HEK293 (cell line): ENCODE measurements at regions not wholly inside any gene's neighbourhood (a gene's known extent, or its start where the extent isn't known, plus 50 kb on each side); places are given as distances from the start of the nearest gene placed in this dataset.

ENCODE experiments used
- CTCF ChIA-PET: fragments of 350-600 bp; formaldehyde crosslinking; extraction: SDS; loops from one replicate; lab custom pipeline; 2021; ENCODE audit warnings: antibody characterized with exemption; lab: Yijun Ruan, JAX
- POLR2A ChIA-PET: fragments of 300-600 bp; formaldehyde crosslinking; extraction: SDS; loops from one replicate; lab custom pipeline; 2020; ENCODE audit warnings: antibody characterized with exemption, inconsistent platforms; lab: Yijun Ruan, JAX
- H3K27ac ChIP-seq: fragments of 200-500 bp; sonication (Bioruptor generic); 2 replicates; pipeline ENCODE4 v1.5.1; 2014; ENCODE audit warnings: low read depth, low read length, control low read depth, inconsistent platforms; ENCODE audit errors: extremely low read depth
- H3K36me3 ChIP-seq, 2 experiments: fragments of 200-500 bp in 1 of 2; sonication (Bioruptor generic) in 1 of 2; 1 replicate in 1 of 2; 2 replicates in 1 of 2; pipeline ENCODE4 v1.5.1; 2014 to 2017; ENCODE audit warnings: inconsistent platforms in 2 of 2, low read length in 2 of 2; ENCODE audit not compliant: control insufficient read depth in 2 of 2, insufficient read depth in 1 of 2
- H3K4me1 ChIP-seq: fragments of 200-500 bp; sonication (Bioruptor generic); 2 replicates; pipeline ENCODE4 v1.5.1; 2014; ENCODE audit warnings: mild to moderate bottlenecking, low read length, inconsistent platforms; ENCODE audit not compliant: control insufficient read depth, insufficient read depth
- H3K4me3 ChIP-seq: 2 replicates; pipeline ENCODE4 v1.5.1; 2011; ENCODE audit warnings: low read depth, mild to moderate bottlenecking, control low read depth, low read length, moderate library complexity
- H3K9me3 ChIP-seq: fragments of 200-500 bp; sonication (Bioruptor generic); 2 replicates; pipeline ENCODE4 v1.5.1; 2014; ENCODE audit warnings: low read depth, low read length, inconsistent platforms; ENCODE audit not compliant: control insufficient read depth, insufficient read depth
- HOXD13 ChIP-seq: sonication (generic); formaldehyde crosslinking; IDR thresholded peaks from 2 replicates; pipeline ENCODE4 v1.8.0; 2022; ENCODE audit warnings: missing genetic modification reagents, borderline replicate concordance
- MZF1 ChIP-seq: fragments of 450-650 bp; formaldehyde crosslinking; IDR thresholded peaks from 2 replicates; pipeline ENCODE4 v1.5.1; 2017; ENCODE audit warnings: missing biosample characterization, missing genetic modification characterization, borderline replicate concordance
- REPIN1 ChIP-seq: fragments of 450-650 bp; formaldehyde crosslinking; IDR thresholded peaks from 2 replicates; pipeline ENCODE4 v1.5.1; 2017; ENCODE audit warnings: missing biosample characterization, missing genetic modification characterization, low read depth
- SALL2 ChIP-seq: fragments of 450-650 bp; formaldehyde crosslinking; IDR thresholded peaks from 2 replicates; pipeline ENCODE4 v1.5.0; 2017; ENCODE audit warnings: missing biosample characterization, mild to moderate bottlenecking, missing genetic modification characterization, borderline replicate concordance
- SCRT2 ChIP-seq: fragments of 450-650 bp; formaldehyde crosslinking; IDR thresholded peaks from 2 replicates; pipeline ENCODE4 v1.5.1; 2016; ENCODE audit warnings: missing biosample characterization, missing genetic modification characterization
- SETDB1 ChIP-seq: IDR thresholded peaks from one replicate; pipeline ENCODE4 v1.6.1; 2017; ENCODE audit warnings: mild to moderate bottlenecking, low read length, moderate library complexity, mixed read lengths; ENCODE audit not compliant: insufficient read length
- ZBTB48 ChIP-seq: fragments of 450-650 bp; formaldehyde crosslinking; IDR thresholded peaks from 2 replicates; pipeline ENCODE4 v1.5.1; 2016; ENCODE audit warnings: missing biosample characterization, missing genetic modification characterization
- ZBTB8A ChIP-seq: fragments of 450-650 bp; formaldehyde crosslinking; IDR thresholded peaks from 2 replicates; pipeline ENCODE4 v1.5.1; 2016; ENCODE audit warnings: missing biosample characterization, missing genetic modification characterization
- ZNF138 ChIP-seq: fragments of 450-650 bp; formaldehyde crosslinking; IDR thresholded peaks from 2 replicates; pipeline ENCODE4 v1.5.1; 2016; ENCODE audit warnings: missing biosample characterization, missing genetic modification characterization, borderline replicate concordance
- ZNF175 ChIP-seq: fragments of 450-650 bp; formaldehyde crosslinking; IDR thresholded peaks from 2 replicates; pipeline ENCODE4 v1.5.1; 2016; ENCODE audit warnings: missing biosample characterization, missing genetic modification characterization
- ZNF202 ChIP-seq: fragments of 450-650 bp; formaldehyde crosslinking; IDR thresholded peaks from 2 replicates; pipeline ENCODE4 v1.5.1; 2016; ENCODE audit warnings: missing biosample characterization, missing genetic modification characterization, borderline replicate concordance
- ZNF23 ChIP-seq: fragments of 450-650 bp; formaldehyde crosslinking; IDR thresholded peaks from 2 replicates; pipeline ENCODE4 v1.5.1; 2016; ENCODE audit warnings: missing biosample characterization, missing genetic modification characterization, borderline replicate concordance
- ZNF324 ChIP-seq: fragments of 450-650 bp; formaldehyde crosslinking; IDR thresholded peaks from 2 replicates; pipeline ENCODE4 v1.5.1; 2016; ENCODE audit warnings: missing biosample characterization, missing genetic modification characterization
- ZNF510 ChIP-seq: fragments of 450-650 bp; formaldehyde crosslinking; IDR thresholded peaks from 2 replicates; pipeline ENCODE4 v1.5.1; 2018; ENCODE audit warnings: mild to moderate bottlenecking, missing genetic modification characterization, missing biosample characterization; ENCODE audit not compliant: insufficient replicate concordance
- ZNF521 ChIP-seq: fragments of 450-650 bp; formaldehyde crosslinking; IDR thresholded peaks from 2 replicates; pipeline ENCODE4 v1.5.1; 2017; ENCODE audit warnings: missing biosample characterization, mild to moderate bottlenecking, missing genetic modification characterization
- ZNF530 ChIP-seq: fragments of 450-650 bp; formaldehyde crosslinking; IDR thresholded peaks from 2 replicates; pipeline ENCODE4 v1.5.1; 2016; ENCODE audit warnings: low read depth, missing biosample characterization, missing genetic modification characterization
- ZNF544 ChIP-seq: fragments of 450-650 bp; formaldehyde crosslinking; IDR thresholded peaks from 2 replicates; pipeline ENCODE4 v1.5.0; 2017; ENCODE audit warnings: missing biosample characterization, missing genetic modification characterization
- ZNF548 ChIP-seq: fragments of 450-650 bp; formaldehyde crosslinking; IDR thresholded peaks from 2 replicates; pipeline ENCODE4 v1.5.1; 2016; ENCODE audit warnings: missing biosample characterization, missing genetic modification characterization
- ZNF571 ChIP-seq: fragments of 450-650 bp; formaldehyde crosslinking; IDR thresholded peaks from 2 replicates; pipeline ENCODE4 v1.5.0; 2017; ENCODE audit warnings: missing biosample characterization, missing genetic modification characterization
- ZNF621 ChIP-seq: fragments of 450-650 bp; formaldehyde crosslinking; IDR thresholded peaks from 2 replicates; pipeline ENCODE4 v1.5.1; 2017; ENCODE audit warnings: missing biosample characterization, missing genetic modification characterization
- ZNF624 ChIP-seq: fragments of 450-650 bp; formaldehyde crosslinking; IDR thresholded peaks from 2 replicates; pipeline ENCODE4 v1.5.1; 2017; ENCODE audit warnings: missing biosample characterization, missing genetic modification characterization
- ZNF768 ChIP-seq: fragments of 450-650 bp; formaldehyde crosslinking; IDR thresholded peaks from 2 replicates; pipeline ENCODE4 v1.5.1; 2018; ENCODE audit warnings: missing biosample characterization, mild to moderate bottlenecking, missing genetic modification characterization
- ZNF792 ChIP-seq: fragments of 450-650 bp; formaldehyde crosslinking; IDR thresholded peaks from 2 replicates; pipeline ENCODE4 v1.5.1; 2016; ENCODE audit warnings: missing biosample characterization, missing genetic modification characterization
- TF ChIP-seq, protein P1 (sequence below): fragments of 450-650 bp; formaldehyde crosslinking; IDR thresholded peaks from 2 replicates; pipeline ENCODE4 v1.5.1; 2016; ENCODE audit warnings: missing biosample characterization, missing genetic modification characterization
- TF ChIP-seq, protein P2 (sequence below): fragments of 450-650 bp; formaldehyde crosslinking; conservative IDR thresholded peaks from 2 replicates; pipeline ENCODE4 v1.5.1; 2016; ENCODE audit warnings: low read depth, missing biosample characterization, missing genetic modification characterization
- TF ChIP-seq, protein P3 (sequence below): fragments of 450-650 bp; formaldehyde crosslinking; IDR thresholded peaks from 2 replicates; pipeline ENCODE4 v1.5.1; 2016; ENCODE audit warnings: missing biosample characterization, missing genetic modification characterization

DNA sequence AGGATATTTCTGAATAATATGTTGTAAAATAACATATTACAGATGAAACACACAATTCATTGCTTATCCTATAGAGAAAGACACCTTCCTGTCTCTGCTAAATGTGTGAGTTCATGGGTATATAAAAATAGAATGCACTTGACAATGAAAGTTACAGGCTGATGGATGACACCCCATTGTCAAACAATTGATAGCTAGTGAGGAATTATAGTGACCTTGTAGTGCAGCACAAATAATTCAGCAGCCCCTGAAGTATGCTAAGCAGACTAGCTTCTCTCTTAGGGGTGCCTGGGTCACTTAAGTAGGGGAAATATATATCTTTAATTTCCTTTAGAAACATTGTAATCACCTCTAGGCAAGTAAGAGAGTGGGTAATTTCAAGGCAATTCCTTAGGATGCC, 826.2 kb downstream of the CDH8 start (continued):
- TF ChIP-seq, protein P1, sequence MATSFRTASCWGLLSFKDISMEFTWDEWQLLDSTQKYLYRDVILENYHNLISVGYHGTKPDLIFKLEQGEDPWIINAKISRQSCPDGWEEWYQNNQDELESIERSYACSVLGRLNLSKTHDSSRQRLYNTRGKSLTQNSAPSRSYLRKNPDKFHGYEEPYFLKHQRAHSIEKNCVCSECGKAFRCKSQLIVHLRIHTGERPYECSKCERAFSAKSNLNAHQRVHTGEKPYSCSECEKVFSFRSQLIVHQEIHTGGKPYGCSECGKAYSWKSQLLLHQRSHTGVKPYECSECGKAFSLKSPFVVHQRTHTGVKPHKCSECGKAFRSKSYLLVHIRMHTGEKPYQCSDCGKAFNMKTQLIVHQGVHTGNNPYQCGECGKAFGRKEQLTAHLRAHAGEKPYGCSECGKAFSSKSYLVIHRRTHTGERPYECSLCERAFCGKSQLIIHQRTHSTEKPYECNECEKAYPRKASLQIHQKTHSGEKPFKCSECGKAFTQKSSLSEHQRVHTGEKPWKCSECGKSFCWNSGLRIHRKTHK (tag by site-specific recombination), result no peak
- TF ChIP-seq ZNF521 (tag by site-specific recombination) (no peak), MZF1 (tag by site-specific recombination) (no peak), ZNF768 (tag by site-specific recombination) (no peak), SALL2 (tag by site-specific recombination) (no peak), HOXD13 (CRISPR knock-in tag) (no peak)

DNA sequence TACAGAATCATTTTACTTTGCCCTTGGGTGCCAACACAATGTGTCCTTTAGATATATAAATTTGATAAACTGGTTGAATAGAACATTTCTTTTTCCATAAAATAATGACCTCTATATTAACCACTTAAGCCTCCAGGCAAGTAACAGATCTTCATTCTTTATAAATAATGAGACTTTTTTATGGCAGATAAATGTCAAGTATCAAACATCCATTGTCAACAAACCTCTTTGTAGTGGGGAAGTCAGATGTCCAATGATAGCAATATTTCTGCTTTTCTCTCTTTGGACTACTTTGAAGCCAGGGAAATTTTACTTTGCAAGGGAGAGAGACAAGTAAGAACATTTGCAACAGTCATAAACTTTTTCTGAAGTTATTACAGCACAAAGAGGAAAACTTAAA, 841.2 kb downstream of the CDH8 start:
- CTCF ChIA-PET, result no interaction called here
- Histone ChIP-seq H3K4me3 (no peak overlapping the region), H3K9me3 (no peaks in the 10 kb centered on the region), H3K4me1 (no peaks in the 10 kb centered on the region), H3K36me3 (no peaks in the 10 kb centered on the region), H3K27ac (no peak overlapping the region)
- TF ChIP-seq SETDB1 (no peak), ZNF138 (no peak), ZBTB48 (tag by site-specific recombination) (no peak), ZNF530 (tag by site-specific recombination) (no peak), ZNF510 (tag by site-specific recombination) (no peak), ZNF548 (tag by site-specific recombination) (no peak)
- TF ChIP-seq, protein P2, sequence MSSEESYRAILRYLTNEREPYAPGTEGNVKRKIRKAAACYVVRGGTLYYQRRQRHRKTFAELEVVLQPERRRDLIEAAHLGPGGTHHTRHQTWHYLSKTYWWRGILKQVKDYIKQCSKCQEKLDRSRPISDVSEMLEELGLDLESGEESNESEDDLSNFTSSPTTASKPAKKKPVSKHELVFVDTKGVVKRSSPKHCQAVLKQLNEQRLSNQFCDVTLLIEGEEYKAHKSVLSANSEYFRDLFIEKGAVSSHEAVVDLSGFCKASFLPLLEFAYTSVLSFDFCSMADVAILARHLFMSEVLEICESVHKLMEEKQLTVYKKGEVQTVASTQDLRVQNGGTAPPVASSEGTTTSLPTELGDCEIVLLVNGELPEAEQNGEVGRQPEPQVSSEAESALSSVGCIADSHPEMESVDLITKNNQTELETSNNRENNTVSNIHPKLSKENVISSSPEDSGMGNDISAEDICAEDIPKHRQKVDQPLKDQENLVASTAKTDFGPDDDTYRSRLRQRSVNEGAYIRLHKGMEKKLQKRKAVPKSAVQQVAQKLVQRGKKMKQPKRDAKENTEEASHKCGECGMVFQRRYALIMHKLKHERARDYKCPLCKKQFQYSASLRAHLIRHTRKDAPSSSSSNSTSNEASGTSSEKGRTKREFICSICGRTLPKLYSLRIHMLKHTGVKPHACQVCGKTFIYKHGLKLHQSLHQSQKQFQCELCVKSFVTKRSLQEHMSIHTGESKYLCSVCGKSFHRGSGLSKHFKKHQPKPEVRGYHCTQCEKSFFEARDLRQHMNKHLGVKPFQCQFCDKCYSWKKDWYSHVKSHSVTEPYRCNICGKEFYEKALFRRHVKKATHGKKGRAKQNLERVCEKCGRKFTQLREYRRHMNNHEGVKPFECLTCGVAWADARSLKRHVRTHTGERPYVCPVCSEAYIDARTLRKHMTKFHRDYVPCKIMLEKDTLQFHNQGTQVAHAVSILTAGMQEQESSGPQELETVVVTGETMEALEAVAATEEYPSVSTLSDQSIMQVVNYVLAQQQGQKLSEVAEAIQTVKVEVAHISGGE, result no peak
- POLR2A ChIA-PET, result no interaction called here

DNA sequence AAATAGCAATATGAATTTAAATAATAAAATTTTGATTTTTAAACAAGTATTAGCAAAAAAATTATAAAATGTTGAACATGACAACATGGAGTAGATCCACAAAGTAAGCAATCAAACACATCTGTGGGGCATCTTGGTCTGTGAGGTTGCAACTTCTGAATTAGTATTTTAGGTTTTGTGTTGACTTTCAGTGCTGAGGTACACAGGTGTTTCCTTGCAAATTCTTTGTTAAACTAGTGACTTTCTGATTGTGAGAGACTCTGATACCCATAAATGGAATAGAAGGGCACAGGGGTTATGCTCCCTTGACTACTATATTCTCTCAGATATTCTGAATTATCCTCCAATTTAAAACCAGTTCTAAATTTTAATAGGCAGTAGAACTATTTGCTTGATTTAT, 841.7 kb downstream of the CDH8 start:
- Histone ChIP-seq H3K36me3 (no peaks in the 10 kb centered on the region), H3K4me1 (no peaks in the 10 kb centered on the region), H3K27ac (no peak overlapping the region), H3K9me3 (no peaks in the 10 kb centered on the region), H3K4me3 (no peak overlapping the region)
- POLR2A ChIA-PET, result no interaction called here
- CTCF ChIA-PET, result no interaction called here
- no peak for TF ChIP-seq ZNF571 (tag by site-specific recombination)
- TF ChIP-seq, protein P3, sequence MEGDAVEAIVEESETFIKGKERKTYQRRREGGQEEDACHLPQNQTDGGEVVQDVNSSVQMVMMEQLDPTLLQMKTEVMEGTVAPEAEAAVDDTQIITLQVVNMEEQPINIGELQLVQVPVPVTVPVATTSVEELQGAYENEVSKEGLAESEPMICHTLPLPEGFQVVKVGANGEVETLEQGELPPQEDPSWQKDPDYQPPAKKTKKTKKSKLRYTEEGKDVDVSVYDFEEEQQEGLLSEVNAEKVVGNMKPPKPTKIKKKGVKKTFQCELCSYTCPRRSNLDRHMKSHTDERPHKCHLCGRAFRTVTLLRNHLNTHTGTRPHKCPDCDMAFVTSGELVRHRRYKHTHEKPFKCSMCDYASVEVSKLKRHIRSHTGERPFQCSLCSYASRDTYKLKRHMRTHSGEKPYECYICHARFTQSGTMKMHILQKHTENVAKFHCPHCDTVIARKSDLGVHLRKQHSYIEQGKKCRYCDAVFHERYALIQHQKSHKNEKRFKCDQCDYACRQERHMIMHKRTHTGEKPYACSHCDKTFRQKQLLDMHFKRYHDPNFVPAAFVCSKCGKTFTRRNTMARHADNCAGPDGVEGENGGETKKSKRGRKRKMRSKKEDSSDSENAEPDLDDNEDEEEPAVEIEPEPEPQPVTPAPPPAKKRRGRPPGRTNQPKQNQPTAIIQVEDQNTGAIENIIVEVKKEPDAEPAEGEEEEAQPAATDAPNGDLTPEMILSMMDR, result no peak
- TF ChIP-seq ZNF544 (tag by site-specific recombination), result no peak
- no peak for TF ChIP-seq ZNF792 (tag by site-specific recombination)
- no peak for TF ChIP-seq ZNF621 (tag by site-specific recombination)
- TF ChIP-seq ZBTB8A (tag by site-specific recombination), result no peak
- no peak for TF ChIP-seq ZNF202 (tag by site-specific recombination)
- TF ChIP-seq SALL2 (tag by site-specific recombination), result no peak
- TF ChIP-seq ZNF324 (tag by site-specific recombination), result no peak
- TF ChIP-seq REPIN1 (tag by site-specific recombination), result no peak
- no peak for TF ChIP-seq ZNF624 (tag by site-specific recombination)
- TF ChIP-seq SCRT2 (tag by site-specific recombination), result no peak
- no peak for TF ChIP-seq ZNF175 (tag by site-specific recombination)
- no peak for TF ChIP-seq ZNF23 (tag by site-specific recombination)
